GM12878 (cell line): ENCODE measurements at regions not wholly inside any gene's neighbourhood (a gene's known extent, or its start where the extent isn't known, plus 50 kb on each side); places are given as distances from the start of the nearest gene placed in this dataset.

Experiments used
- ATAC-seq: fragments of 200-7000 bp; cut with Tn5 transposase; 3 replicates; pipeline ENCODE4 v1.9.1; 2020; ENCODE audit warnings: mild to moderate bottlenecking, moderate library complexity
- BruUV-seq: library from RNA; stranded (reverse); fragments of 400-500 nt; replicated peaks from 2 replicates; lab custom pipeline; 2021; lab: Mats Ljungman, UMichigan
- CTCF ChIA-PET: fragments of 300-600 bp; sonication (Branson Sonifier 250); formaldehyde crosslinking; extraction: SDS; loops from one replicate; lab custom pipeline; 2021; ENCODE audit warnings: inconsistent platforms; lab: Yijun Ruan, JAX
- POLR2A ChIA-PET: fragments of 350-600 bp; formaldehyde crosslinking; extraction: SDS; loops from one replicate; lab custom pipeline; 2021; ENCODE audit warnings: inconsistent platforms; lab: Charles Lee
- RAD21 ChIA-PET: fragments of 300-600 bp; sonication (Branson Sonifier 250); formaldehyde crosslinking; loops from one replicate; lab custom pipeline; 2023; ENCODE audit warnings: antibody characterized with exemption; ENCODE audit not compliant: unreplicated experiment; lab: Charles Lee
- SMC1A ChIA-PET: fragments of 300-600 bp; sonication (Branson Sonifier 250); formaldehyde crosslinking; loops from one replicate; lab custom pipeline; 2023; ENCODE audit not compliant: unreplicated experiment, uncharacterized antibody; lab: Charles Lee
- DNase-seq: peaks from one replicate; pipeline ENCODE4 v3.0.0-alpha.2; 2011; ENCODE audit warnings: low read depth, low spot score
- FAIRE-seq: peaks from 3 replicates; lab custom pipeline; 2011; peaks lifted over from hg19 to GRCh38; lab: Jason Lieb, UNC
- H2AFZ ChIP-seq: 2 replicates; pipeline ENCODE4 v1.6.0; 2011; ENCODE audit warnings: low read depth, low read length, control low read depth; ENCODE audit not compliant: control insufficient read depth
- H3K27ac ChIP-seq: 2 replicates; pipeline ENCODE4 v1.5.1; 2011; ENCODE audit warnings: control low read depth; ENCODE audit not compliant: control insufficient read depth, insufficient read depth
- H3K27me3 ChIP-seq, 2 experiments: replicated peaks in 1 of 2; 2 replicates each; pipeline versions ENCODE4 v1.6.0 to v1.6.1; 2011; ENCODE audit warnings: low read length in 1 of 2; ENCODE audit not compliant: control insufficient read depth in 2 of 2, insufficient read depth in 2 of 2
- H3K36me3 ChIP-seq, 2 experiments: 2 replicates each; pipeline ENCODE4 v1.5.1; 2011; ENCODE audit warnings: low read length in 1 of 2; ENCODE audit not compliant: control insufficient read depth in 2 of 2, insufficient read depth in 2 of 2
- H3K4me1 ChIP-seq: 2 replicates; pipeline ENCODE4 v1.6.1; 2011; ENCODE audit warnings: mild to moderate bottlenecking, low read length, moderate library complexity, mixed read lengths; ENCODE audit not compliant: control insufficient read depth, insufficient read depth
- H3K4me2 ChIP-seq: 2 replicates; pipeline ENCODE4 v1.6.0; 2011; ENCODE audit warnings: control low read depth; ENCODE audit not compliant: control insufficient read depth, insufficient read depth
- H3K4me3 ChIP-seq: fragments of 200-600 bp; sonication (generic); 2 replicates; pipeline ENCODE4 v1.5.1; 2016
- H3K79me2 ChIP-seq: 2 replicates; pipeline ENCODE4 v1.6.0; 2011; ENCODE audit warnings: low read length; ENCODE audit not compliant: control insufficient read depth, insufficient read depth
- H3K9ac ChIP-seq: 2 replicates; pipeline ENCODE4 v1.8.0; 2011; ENCODE audit warnings: low read length, control low read depth, mixed read lengths; ENCODE audit not compliant: control insufficient read depth, insufficient read depth
- H3K9me3 ChIP-seq: replicated peaks from 3 replicates; pipeline ENCODE4 v1.5.1; 2011; ENCODE audit warnings: mild to moderate bottlenecking, low read length; ENCODE audit not compliant: control insufficient read depth, insufficient read depth
- H4K20me1 ChIP-seq: 2 replicates; pipeline ENCODE4 v1.6.0; 2011; ENCODE audit not compliant: control insufficient read depth, insufficient read depth
- BRCA1 ChIP-seq: IDR thresholded peaks from 2 replicates; pipeline ENCODE4 v1.6.1; 2011; ENCODE audit warnings: low read depth, low read length, improper control_type of control experiment
- CBX3 ChIP-seq: fragments of 200-600 bp; sonication (generic); IDR thresholded peaks from 2 replicates; pipeline ENCODE4 v1.6.1; 2016; ENCODE audit warnings: low read depth, borderline replicate concordance
- CREM ChIP-seq: IDR thresholded peaks from 2 replicates; pipeline ENCODE4 v1.6.1; 2014; ENCODE audit warnings: antibody characterized with exemption, low read depth
- FOS ChIP-seq: IDR thresholded peaks from 3 replicates; pipeline ENCODE4 v1.6.1; 2011; ENCODE audit warnings: borderline replicate concordance; ENCODE audit not compliant: insufficient read length; ENCODE audit errors: extremely low read depth
- JUNB ChIP-seq: IDR thresholded peaks from 2 replicates; pipeline ENCODE4 v1.6.1; 2016; ENCODE audit warnings: antibody characterized with exemption, mild to moderate bottlenecking
- LARP7 ChIP-seq: fragments of 450-650 bp; IDR thresholded peaks from 2 replicates; pipeline ENCODE4 v1.6.1; 2017; ENCODE audit warnings: mild to moderate bottlenecking
- MTA2 ChIP-seq: fragments of 450-650 bp; IDR thresholded peaks from 2 replicates; pipeline ENCODE4 v1.6.1; 2016; ENCODE audit warnings: low read depth, mild to moderate bottlenecking, moderate library complexity
- POLR2AphosphoS2 ChIP-seq: IDR thresholded peaks from 2 replicates; pipeline ENCODE4 v1.6.1; 2011; ENCODE audit warnings: low read depth, mild to moderate bottlenecking, low read length, improper control_type of control experiment, moderate library complexity
- SMAD1 ChIP-seq: fragments of 450-650 bp; IDR thresholded peaks from 2 replicates; pipeline ENCODE4 v1.6.1; 2018; ENCODE audit warnings: mild to moderate bottlenecking, low read depth; ENCODE audit not compliant: partially characterized antibody
- ZBED1 ChIP-seq: IDR thresholded peaks from 2 replicates; pipeline ENCODE4 v1.6.1; 2016; ENCODE audit warnings: borderline replicate concordance
- ZBTB4 ChIP-seq: fragments of 450-650 bp; formaldehyde crosslinking; IDR thresholded peaks from 2 replicates; pipeline ENCODE4 v1.4.0; 2022; ENCODE audit warnings: mild to moderate bottlenecking, moderate library complexity
- ZNF207 ChIP-seq: fragments of 450-650 bp; IDR thresholded peaks from 2 replicates; pipeline ENCODE4 v1.6.1; 2014; ENCODE audit warnings: antibody characterized with exemption, mild to moderate bottlenecking, borderline replicate concordance
- WGBS: methylation state at CpG from one replicate; pipeline ENCODE4 v1.1.6; 2016; ENCODE audit warnings: low lambda C conversion rate; ENCODE audit not compliant: insufficient replicate concordance, insufficient coverage; ENCODE audit errors: missing lambda C conversion rate; 5-methylcytosine and 5-hydroxymethylcytosine counted together
- in situ Hi-C: fragments of 300-500 bp; cut with MboI; formaldehyde crosslinking; loops from 9 replicates; pipeline ENCODE4 v1.14.3; 2018; ENCODE audit warnings: mixed read lengths
- intact Hi-C: fragments of 100-400 bp; cut with micrococcal nuclease; formaldehyde crosslinking; loops from one replicate; pipeline ENCODE4 v1.14.2; 2022; ENCODE audit not compliant: unreplicated experiment

DNA sequence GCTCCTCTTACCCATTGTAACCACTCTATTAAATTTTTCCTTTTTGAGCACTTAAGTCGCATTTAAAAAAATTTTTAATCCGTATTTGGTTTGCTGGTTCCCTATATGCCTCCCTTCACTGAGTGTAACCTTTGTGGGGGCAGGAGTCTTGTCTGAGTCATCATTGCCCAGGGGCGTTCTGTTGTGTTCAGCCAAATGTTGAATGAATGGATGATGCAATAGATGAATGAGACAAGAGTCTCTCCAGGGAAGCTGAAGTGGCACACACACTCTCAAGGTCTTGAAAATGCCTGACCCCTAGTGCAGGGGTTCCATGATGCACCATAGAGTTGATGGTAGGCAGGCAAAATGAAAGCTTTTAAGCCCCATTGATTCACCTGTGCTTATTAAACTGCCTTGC is 123.0 kb upstream of the RBFOX1 start:
- H3K79me2 ChIP-seq = no peaks in the 10 kb centered on the region
- H3K36me3 ChIP-seq = no peaks in the 10 kb centered on the region
- FAIRE-seq = no peak
- no peak overlapping the region for H3K4me3 ChIP-seq
- 38% methylated on average over 3 of the region's 3 CpGs for WGBS
- ChIA-PET SMC1A (no interaction called here), CTCF (no interaction called here), POLR2A (no interaction called here), RAD21 (no interaction called here)
- intact Hi-C loops = no loop called here
- TF ChIP-seq ZNF207 (no peak), ZBED1 (no peak), ZBTB4 (CRISPR knock-in tag) (no peak), MTA2 (no peak), BRCA1 (no peak)
- H3K9ac ChIP-seq = no peak overlapping the region
- no peak overlapping the region for H3K4me2 ChIP-seq
- no TSS peak for BruUV-seq
- H3K27me3 ChIP-seq = no peaks in the 10 kb centered on the region
- H4K20me1 ChIP-seq = no peaks in the 10 kb centered on the region
- ATAC-seq = no peak
- no peak for DNase-seq
- no peak overlapping the region for H3K27ac ChIP-seq
- in situ Hi-C loops = no loop called here
- H2AFZ ChIP-seq = no peak overlapping the region
- H3K4me1 ChIP-seq = no peaks in the 10 kb centered on the region
- H3K9me3 ChIP-seq = no peaks in the 10 kb centered on the region

DNA sequence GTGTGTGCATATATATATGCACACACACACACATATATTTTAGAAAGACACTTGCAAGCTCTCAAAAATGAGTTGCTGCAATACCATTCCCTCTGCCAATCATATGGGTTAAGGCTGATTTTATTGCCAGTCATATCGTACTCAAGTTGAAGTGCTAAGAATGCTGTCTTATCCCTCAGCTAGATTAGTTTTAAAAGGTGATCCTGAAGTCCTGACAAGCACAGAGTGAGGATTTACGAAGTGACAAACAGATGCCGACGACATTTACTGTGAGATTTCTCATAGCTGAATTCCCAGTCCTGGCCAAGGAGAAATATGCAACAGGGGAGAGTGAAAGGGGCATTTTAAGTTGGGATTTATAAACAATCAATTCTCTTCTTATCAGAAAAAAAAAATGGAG is 126.2 kb upstream of the RBFOX1 start:
- H3K4me3 ChIP-seq = no peak overlapping the region
- H3K4me2 ChIP-seq = no peak overlapping the region
- 31% methylated on average over 4 of the region's 4 CpGs for WGBS
- no peak for FAIRE-seq
- BruUV-seq = no TSS peak
- no peaks in the 10 kb centered on the region for H3K4me1 ChIP-seq
- in situ Hi-C loops (no loop called here), intact Hi-C loops (no loop called here)
- H3K9ac ChIP-seq = no peak overlapping the region
- ATAC-seq = no peak
- H4K20me1 ChIP-seq = no peaks in the 10 kb centered on the region
- CTCF ChIA-PET = no interaction called here
- no peaks in the 10 kb centered on the region for H3K9me3 ChIP-seq
- no peaks in the 10 kb centered on the region for H3K36me3 ChIP-seq
- POLR2A ChIA-PET = no interaction called here
- RAD21 ChIA-PET = no interaction called here
- H3K27me3 ChIP-seq = no peaks in the 10 kb centered on the region
- no peaks in the 10 kb centered on the region for H3K79me2 ChIP-seq
- no peak overlapping the region for H2AFZ ChIP-seq
- no peak for DNase-seq
- H3K27ac ChIP-seq = no peak overlapping the region
- SMC1A ChIA-PET = no interaction called here
- no peak for TF ChIP-seq SMAD1
- no peak for TF ChIP-seq BRCA1
- no peak for TF ChIP-seq CBX3
- TF ChIP-seq ZBTB4 (CRISPR knock-in tag) = no peak
- TF ChIP-seq JUNB = no peak
- no peak for TF ChIP-seq FOS
- no peak for TF ChIP-seq LARP7
- no peak for TF ChIP-seq POLR2AphosphoS2
- no peak for TF ChIP-seq CREM
